ENCODE measurements at regions not wholly inside any gene's neighbourhood (a gene's known extent, or its start where the extent isn't known, plus 50 kb on each side); places are given as distances from the start of the nearest gene placed in this dataset.

- Histone ChIP-seq H3K79me2 (ENCODE audit: insufficient read depth, low read depth) (no peaks in the 10 kb centered on the region), H3K9ac (no peak overlapping the region), H2AFZ (ENCODE audit: low read depth) (no peak overlapping the region), H3K4me3 (IDR thresholded peaks at IDR 0.05; ENCODE audit: insufficient read depth, low read depth, low read length) (no peak overlapping the region), H4K20me1 (ENCODE audit: insufficient read depth) (no peaks in the 10 kb centered on the region), H3K36me3 (ENCODE audit: insufficient read depth) (no peaks in the 10 kb centered on the region), H3K27me3 (ENCODE audit: insufficient read depth, low read depth) (no peaks in the 10 kb centered on the region), H3K4me2 (no peak overlapping the region), H3K27ac (no peak overlapping the region), H3K4me1 (ENCODE audit: low read depth, poor library complexity, severe bottlenecking) (no peaks in the 10 kb centered on the region)
- TF ChIP-seq, protein P1, sequence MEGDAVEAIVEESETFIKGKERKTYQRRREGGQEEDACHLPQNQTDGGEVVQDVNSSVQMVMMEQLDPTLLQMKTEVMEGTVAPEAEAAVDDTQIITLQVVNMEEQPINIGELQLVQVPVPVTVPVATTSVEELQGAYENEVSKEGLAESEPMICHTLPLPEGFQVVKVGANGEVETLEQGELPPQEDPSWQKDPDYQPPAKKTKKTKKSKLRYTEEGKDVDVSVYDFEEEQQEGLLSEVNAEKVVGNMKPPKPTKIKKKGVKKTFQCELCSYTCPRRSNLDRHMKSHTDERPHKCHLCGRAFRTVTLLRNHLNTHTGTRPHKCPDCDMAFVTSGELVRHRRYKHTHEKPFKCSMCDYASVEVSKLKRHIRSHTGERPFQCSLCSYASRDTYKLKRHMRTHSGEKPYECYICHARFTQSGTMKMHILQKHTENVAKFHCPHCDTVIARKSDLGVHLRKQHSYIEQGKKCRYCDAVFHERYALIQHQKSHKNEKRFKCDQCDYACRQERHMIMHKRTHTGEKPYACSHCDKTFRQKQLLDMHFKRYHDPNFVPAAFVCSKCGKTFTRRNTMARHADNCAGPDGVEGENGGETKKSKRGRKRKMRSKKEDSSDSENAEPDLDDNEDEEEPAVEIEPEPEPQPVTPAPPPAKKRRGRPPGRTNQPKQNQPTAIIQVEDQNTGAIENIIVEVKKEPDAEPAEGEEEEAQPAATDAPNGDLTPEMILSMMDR (conservative IDR thresholded peaks at IDR 0.05; ENCODE audit: low read depth, low read length) = no peak
Measured at GRCh38 chr14:45680531-45680930, 427.5 kb upstream of the MIS18BP1 start.

DNA sequence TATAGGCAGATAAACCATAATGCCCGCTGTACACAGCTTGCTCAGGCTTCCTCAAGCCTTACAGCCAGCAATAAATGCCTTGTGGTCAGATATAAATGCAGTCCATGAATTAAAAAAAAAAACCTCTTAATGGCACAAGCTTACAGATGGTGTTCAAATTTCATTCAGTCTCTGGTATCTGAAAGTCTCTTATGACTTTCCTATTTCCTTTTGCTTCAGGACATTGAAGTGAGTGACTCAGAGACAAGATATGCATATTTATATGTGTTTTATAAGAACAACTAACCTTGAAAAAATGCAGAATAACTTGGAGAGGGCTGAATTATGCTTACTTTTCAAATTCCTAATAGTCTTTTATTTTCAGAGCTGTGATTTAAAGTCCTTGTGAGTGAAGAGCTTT is 426.9 kb upstream of the MIS18BP1 start:
- Histone ChIP-seq H2AFZ (ENCODE audit: low read depth) (no peak overlapping the region), H3K4me3 (IDR thresholded peaks at IDR 0.05; ENCODE audit: insufficient read depth, low read depth, low read length) (no peak overlapping the region), H3K27me3 (ENCODE audit: insufficient read depth, low read depth) (no peaks in the 10 kb centered on the region), H4K20me1 (ENCODE audit: insufficient read depth) (no peaks in the 10 kb centered on the region), H3K4me2 (no peak overlapping the region), H3K79me2 (ENCODE audit: insufficient read depth, low read depth) (no peaks in the 10 kb centered on the region), H3K4me1 (ENCODE audit: low read depth, poor library complexity, severe bottlenecking) (no peaks in the 10 kb centered on the region), H3K9ac (no peak overlapping the region), H3K27ac (no peak overlapping the region), H3K36me3 (ENCODE audit: insufficient read depth) (no peaks in the 10 kb centered on the region)
- TF ChIP-seq, protein P1 (conservative IDR thresholded peaks at IDR 0.05; ENCODE audit: low read depth, low read length) = no peak

DNA sequence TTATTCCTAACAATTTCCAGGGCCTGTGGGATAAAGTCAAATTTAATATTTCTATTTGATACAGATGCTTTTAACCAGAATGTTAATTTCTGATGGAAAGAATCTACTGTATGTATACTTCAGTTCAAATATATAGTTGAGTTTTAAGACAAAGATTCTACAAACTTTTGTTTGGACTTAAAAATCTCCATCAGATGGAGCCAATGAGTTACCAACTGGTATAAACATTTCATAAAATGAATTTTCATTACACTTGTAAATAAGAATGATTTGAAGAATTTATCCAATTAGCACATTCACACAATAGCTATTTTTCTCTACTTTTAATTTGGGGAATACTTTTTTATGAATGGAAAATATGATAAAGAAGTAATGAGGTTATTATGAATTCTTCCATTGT is 425.2 kb upstream of the MIS18BP1 start:
- Histone ChIP-seq H3K4me2 (no peak overlapping the region), H3K79me2 (ENCODE audit: insufficient read depth, low read depth) (no peaks in the 10 kb centered on the region), H3K9ac (no peak overlapping the region)

DNA sequence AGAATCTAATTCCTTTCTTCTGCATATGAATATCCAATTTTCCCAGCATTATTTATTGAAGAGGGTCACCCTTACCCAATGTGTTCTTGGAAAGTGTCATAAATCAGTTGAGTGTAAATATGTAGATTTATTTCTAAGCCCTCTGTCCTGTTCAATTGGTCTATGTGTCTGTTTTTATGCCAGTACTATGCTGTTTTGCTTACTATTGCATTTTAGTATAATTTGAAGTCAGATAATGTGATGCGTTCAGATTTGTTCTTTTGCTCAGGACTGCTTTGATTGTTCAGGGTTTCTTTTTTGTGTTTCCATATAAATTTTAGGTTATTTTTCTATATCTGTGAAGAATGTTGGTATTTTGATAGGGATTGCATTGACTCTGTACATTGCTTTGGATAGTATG is 420.4 kb upstream of the MIS18BP1 start:
- H3K4me1 ChIP-seq (ENCODE audit: low read depth, poor library complexity, severe bottlenecking) = no peaks in the 10 kb centered on the region
- TF ChIP-seq, protein P1 (conservative IDR thresholded peaks at IDR 0.05; ENCODE audit: low read depth, low read length) = no peak
- H2AFZ ChIP-seq (ENCODE audit: low read depth) = no peak overlapping the region
- H3K36me3 ChIP-seq (ENCODE audit: insufficient read depth) = no peaks in the 10 kb centered on the region
- no peak overlapping the region for H3K9ac ChIP-seq
- no peaks in the 10 kb centered on the region for H3K79me2 ChIP-seq (ENCODE audit: insufficient read depth, low read depth)
- H3K27me3 ChIP-seq (ENCODE audit: insufficient read depth, low read depth) = no peaks in the 10 kb centered on the region
- no peak overlapping the region for H3K27ac ChIP-seq
- H3K4me2 ChIP-seq = no peak overlapping the region
- no peaks in the 10 kb centered on the region for H4K20me1 ChIP-seq (ENCODE audit: insufficient read depth)
- H3K4me3 ChIP-seq (IDR thresholded peaks at IDR 0.05; ENCODE audit: insufficient read depth, low read depth, low read length) = no peak overlapping the region

More for the DNA sequence above, 425.2 kb upstream of the MIS18BP1 start:
- Histone ChIP-seq H3K4me1 (ENCODE audit: low read depth, poor library complexity, severe bottlenecking) (no peaks in the 10 kb centered on the region), H2AFZ (ENCODE audit: low read depth) (no peak overlapping the region), H3K36me3 (ENCODE audit: insufficient read depth) (no peaks in the 10 kb centered on the region), H3K4me3 (IDR thresholded peaks at IDR 0.05; ENCODE audit: insufficient read depth, low read depth, low read length) (no peak overlapping the region), H4K20me1 (ENCODE audit: insufficient read depth) (no peaks in the 10 kb centered on the region), H3K27ac (no peak overlapping the region), H3K27me3 (ENCODE audit: insufficient read depth, low read depth) (no peaks in the 10 kb centered on the region)
- TF ChIP-seq, protein P1 (conservative IDR thresholded peaks at IDR 0.05; ENCODE audit: low read depth, low read length) = no peak
